Uterus (tissue), 2 donors: ENCODE measurements at regions not wholly inside any gene's neighbourhood (a gene's known extent, or its start where the extent isn't known, plus 50 kb on each side); places are given as distances from the start of the nearest gene placed in this dataset.

Experiments
- CTCF ChIP-seq, 4 experiments: fragments of 200-600 bp in 2 of 4; fragments of 450-650 bp in 2 of 4; sonication (generic) in 2 of 4; IDR thresholded peaks; one replicate each; pipeline ENCODE4 v1.5.1; 2016 to 2019; ENCODE audit warnings: antibody characterized with exemption in 4 of 4, mild to moderate bottlenecking in 2 of 4, moderate library complexity in 1 of 4
- POLR2A ChIP-seq, 2 donors: fragments of 450-650 bp; IDR thresholded peaks; one replicate each; pipeline ENCODE4 v1.6.1; 2016; ENCODE audit warnings: antibody characterized with exemption in 2 of 2, mild to moderate bottlenecking in 1 of 2, moderate library complexity in 1 of 2

DNA sequence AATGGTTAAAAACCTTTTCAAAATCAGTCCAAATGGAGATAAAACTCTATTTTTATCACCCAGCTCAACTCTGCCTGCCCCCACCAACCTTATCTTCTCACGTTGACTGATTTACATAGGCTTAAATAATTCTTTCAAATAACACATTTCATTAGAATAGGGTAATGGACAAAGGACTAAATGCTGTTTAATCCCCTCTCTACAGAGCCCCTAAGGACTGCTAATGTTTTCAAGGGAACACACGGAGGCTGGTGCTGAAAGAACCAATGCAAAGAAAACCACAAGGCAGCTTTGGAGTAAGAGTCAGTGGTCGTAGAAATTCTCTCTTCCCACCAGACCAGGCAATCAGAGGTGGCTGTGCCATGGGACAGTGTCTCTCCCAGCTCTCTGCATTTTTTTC is 445.7 kb upstream of the MAF start:
- TF ChIP-seq POLR2A (IDR thresholded peaks at IDR 0.05) (no peak), CTCF (IDR thresholded peaks at IDR 0.05) (no peak)
